ENCODE measurements at regions not wholly inside any gene's neighbourhood (a gene's known extent, or its start where the extent isn't known, plus 50 kb on each side); places are given as distances from the start of the nearest gene placed in this dataset.

- H3K4me3 ChIP-seq (ENCODE audit: low read depth, low read length), result no peak overlapping the region
- in situ Hi-C loops (cut with HindIII; ENCODE audit: low pct_ligation_motif_present, low sequenced_read_pairs), result no loop called here
- no peak overlapping the region for H3K27ac ChIP-seq
- no peak for DNase-seq
- no peaks in the 10 kb centered on the region for H3K27me3 ChIP-seq (replicated peaks)
- no peak for TF ChIP-seq CTCF (IDR thresholded peaks at IDR 0.05; ENCODE audit: low read depth, low read length, missing control alignments)
- H3K36me3 ChIP-seq (replicated peaks), result no peaks in the 10 kb centered on the region
These were observed 108.3 kb upstream of the LRATD1 start for GRCh38 chr2:14524041-14524802.

GRCh38 chr2:14524803-14525080 lies 107.8 kb upstream of the LRATD1 start:
- DNase-seq, result no peak
- in situ Hi-C loops (cut with HindIII; ENCODE audit: low pct_ligation_motif_present, low sequenced_read_pairs), result no loop called here
- no peak overlapping the region for H3K4me3 ChIP-seq (ENCODE audit: low read depth, low read length)
- no peaks in the 10 kb centered on the region for H3K36me3 ChIP-seq (replicated peaks)
- H3K27ac ChIP-seq, result no peak overlapping the region
- H3K27me3 ChIP-seq (replicated peaks), result no peaks in the 10 kb centered on the region
- no peak for TF ChIP-seq CTCF (IDR thresholded peaks at IDR 0.05; ENCODE audit: low read depth, low read length, missing control alignments)

GRCh38 chr2:14530506-14530905 lies 102.0 kb upstream of the LRATD1 start:
- Histone ChIP-seq H3K27ac (no peak overlapping the region), H3K4me3 (ENCODE audit: low read depth, low read length) (no peak overlapping the region), H3K36me3 (replicated peaks) (no peaks in the 10 kb centered on the region), H3K27me3 (replicated peaks) (no peaks in the 10 kb centered on the region)
- no peak for DNase-seq
- no peak for TF ChIP-seq CTCF (IDR thresholded peaks at IDR 0.05; ENCODE audit: low read depth, low read length, missing control alignments)
- in situ Hi-C loops (cut with HindIII; ENCODE audit: low pct_ligation_motif_present, low sequenced_read_pairs), result no loop called here

- no peak for TF ChIP-seq CTCF (IDR thresholded peaks at IDR 0.05; ENCODE audit: low read depth, low read length, missing control alignments)
- Histone ChIP-seq H3K4me3 (ENCODE audit: low read depth, low read length) (no peak overlapping the region), H3K36me3 (replicated peaks) (no peaks in the 10 kb centered on the region), H3K27me3 (replicated peaks) (no peaks in the 10 kb centered on the region), H3K27ac (no peak overlapping the region)
- no peak for DNase-seq
- in situ Hi-C loops (cut with HindIII; ENCODE audit: low pct_ligation_motif_present, low sequenced_read_pairs), result no loop called here
These were observed 99.3 kb upstream of the LRATD1 start for GRCh38 chr2:14533131-14533757.

GRCh38 chr2:14535156-14535555 lies 97.4 kb upstream of the LRATD1 start:
- Histone ChIP-seq H3K27me3 (replicated peaks) (no peaks in the 10 kb centered on the region), H3K36me3 (replicated peaks) (no peaks in the 10 kb centered on the region), H3K27ac (no peak overlapping the region), H3K4me3 (ENCODE audit: low read depth, low read length) (no peak overlapping the region)
- in situ Hi-C loops (cut with HindIII; ENCODE audit: low pct_ligation_motif_present, low sequenced_read_pairs), result no loop called here
- DNase-seq, result no peak
- no peak for TF ChIP-seq CTCF (IDR thresholded peaks at IDR 0.05; ENCODE audit: low read depth, low read length, missing control alignments)

GRCh38 chr2:14536976-14537375 lies 95.5 kb upstream of the LRATD1 start:
- DNase-seq, result no peak
- Histone ChIP-seq H3K36me3 (replicated peaks) (no peaks in the 10 kb centered on the region), H3K4me3 (ENCODE audit: low read depth, low read length) (no peak overlapping the region), H3K27me3 (replicated peaks) (no peaks in the 10 kb centered on the region), H3K27ac (no peak overlapping the region)
- in situ Hi-C loops (cut with HindIII; ENCODE audit: low pct_ligation_motif_present, low sequenced_read_pairs), result no loop called here
- no peak for TF ChIP-seq CTCF (IDR thresholded peaks at IDR 0.05; ENCODE audit: low read depth, low read length, missing control alignments)

Measured in brain microvascular endothelial cell (primary cell).